ENCODE measurements at regions not wholly inside any gene's neighbourhood (a gene's known extent, or its start where the extent isn't known, plus 50 kb on each side); places are given as distances from the start of the nearest gene placed in this dataset.
A peak's percentile ranks its signal among the peaks of the same experiment; 100 is the strongest.

- no peak for DNase-seq
These were observed 104.2 kb downstream of the ACKR3 start for GRCh38 chr2:236673823-236674185.

GRCh38 chr2:236674238-236674637 is 104.6 kb downstream of the ACKR3 start:
- no peak for DNase-seq

GRCh38 chr2:236674646-236675045 is 105.0 kb downstream of the ACKR3 start:
- no peak for DNase-seq

GRCh38 chr2:236675051-236675450 is 105.4 kb downstream of the ACKR3 start:
- no peak for DNase-seq

GRCh38 chr2:236675526-236675925 is 105.9 kb downstream of the ACKR3 start:
- no peak for DNase-seq

GRCh38 chr2:236676136-236676873 is 106.7 kb downstream of the ACKR3 start:
- DNase-seq: no peak

GRCh38 chr2:236677368-236677767 is 107.7 kb downstream of the ACKR3 start:
- DNase-seq: no peak

GRCh38 chr2:236678307-236678975 is 108.8 kb downstream of the ACKR3 start:
- no peak for DNase-seq

- DNase-seq: peak; percentile 53
These were observed 110.5 kb downstream of the ACKR3 start for GRCh38 chr2:236679884-236680860.

GRCh38 chr2:236682651-236683422 is 113.2 kb downstream of the ACKR3 start:
- no peak for DNase-seq

GRCh38 chr2:236684504-236685256 is 115.1 kb downstream of the ACKR3 start:
- no peak for DNase-seq

GRCh38 chr2:236685361-236685760 is 115.7 kb downstream of the ACKR3 start:
- DNase-seq: no peak

- DNase-seq: no peak
These were observed 116.4 kb downstream of the ACKR3 start for GRCh38 chr2:236685979-236686520.

GRCh38 chr2:236686561-236686960 is 116.9 kb downstream of the ACKR3 start:
- DNase-seq: no peak

- DNase-seq: no peak
These were observed 117.8 kb downstream of the ACKR3 start for GRCh38 chr2:236687296-236687965.

- DNase-seq: no peak
These were observed 118.5 kb downstream of the ACKR3 start for GRCh38 chr2:236688157-236688556.

- no peak for DNase-seq
These were observed 119.2 kb downstream of the ACKR3 start for GRCh38 chr2:236688563-236689392.

- no peak for DNase-seq
These were observed 119.7 kb downstream of the ACKR3 start for GRCh38 chr2:236689393-236689700.

GRCh38 chr2:236689981-236690380 is 120.4 kb downstream of the ACKR3 start:
- no peak for DNase-seq

- DNase-seq: no peak
These were observed 121.1 kb downstream of the ACKR3 start for GRCh38 chr2:236690726-236691125.
